Ovary (tissue), 3 donors: ENCODE measurements at regions not wholly inside any gene's neighbourhood (a gene's known extent, or its start where the extent isn't known, plus 50 kb on each side); places are given as distances from the start of the nearest gene placed in this dataset.

ENCODE experiments used
- CTCF ChIP-seq, 3 donors: fragments of 450-650 bp in 2 of 3; fragments of 200-600 bp in 1 of 3; IDR thresholded peaks; one replicate each; pipeline versions ENCODE4 v1.5.1 to v1.8.0; 2016 to 2022; ENCODE audit warnings: antibody characterized with exemption in 3 of 3, mild to moderate bottlenecking in 1 of 3
- POLR2A ChIP-seq: fragments of 450-650 bp; IDR thresholded peaks from one replicate; pipeline ENCODE4 v1.6.1; 2017; ENCODE audit warnings: antibody characterized with exemption, mild to moderate bottlenecking, moderate library complexity
- donor health status: DM: no; HTN: no; CAD: no.

GRCh38 chr14:54207075-54207474, 189.7 kb upstream of the CDKN3 start:
- TF ChIP-seq CTCF (IDR thresholded peaks at IDR 0.05) (no peak), POLR2A (no peak)
